Gastrocnemius medialis (tissue), 4 donors: ENCODE measurements at regions not wholly inside any gene's neighbourhood (a gene's known extent, or its start where the extent isn't known, plus 50 kb on each side); places are given as distances from the start of the nearest gene placed in this dataset.

Experiments used
- POLR2A ChIP-seq, 2 donors: fragments of 450-650 bp; IDR thresholded peaks; one replicate each; pipeline ENCODE4 v1.6.1; 2017; ENCODE audit warnings: antibody characterized with exemption in 2 of 2, mild to moderate bottlenecking in 2 of 2, moderate library complexity in 2 of 2
- TF ChIP-seq, protein P1 (sequence below), 5 experiments: fragments of 450-650 bp in 3 of 5; fragments of 200-600 bp in 2 of 5; sonication (generic) in 2 of 5; IDR thresholded peaks in 4 of 5; conservative IDR thresholded peaks in 1 of 5; 1 replicate in 4 of 5; 2 replicates in 1 of 5; pipeline ENCODE4 v1.5.1; 2016 to 2019; ENCODE audit warnings: antibody characterized with exemption in 5 of 5, mild to moderate bottlenecking in 3 of 5, moderate library complexity in 3 of 5

- TF ChIP-seq, protein P1, sequence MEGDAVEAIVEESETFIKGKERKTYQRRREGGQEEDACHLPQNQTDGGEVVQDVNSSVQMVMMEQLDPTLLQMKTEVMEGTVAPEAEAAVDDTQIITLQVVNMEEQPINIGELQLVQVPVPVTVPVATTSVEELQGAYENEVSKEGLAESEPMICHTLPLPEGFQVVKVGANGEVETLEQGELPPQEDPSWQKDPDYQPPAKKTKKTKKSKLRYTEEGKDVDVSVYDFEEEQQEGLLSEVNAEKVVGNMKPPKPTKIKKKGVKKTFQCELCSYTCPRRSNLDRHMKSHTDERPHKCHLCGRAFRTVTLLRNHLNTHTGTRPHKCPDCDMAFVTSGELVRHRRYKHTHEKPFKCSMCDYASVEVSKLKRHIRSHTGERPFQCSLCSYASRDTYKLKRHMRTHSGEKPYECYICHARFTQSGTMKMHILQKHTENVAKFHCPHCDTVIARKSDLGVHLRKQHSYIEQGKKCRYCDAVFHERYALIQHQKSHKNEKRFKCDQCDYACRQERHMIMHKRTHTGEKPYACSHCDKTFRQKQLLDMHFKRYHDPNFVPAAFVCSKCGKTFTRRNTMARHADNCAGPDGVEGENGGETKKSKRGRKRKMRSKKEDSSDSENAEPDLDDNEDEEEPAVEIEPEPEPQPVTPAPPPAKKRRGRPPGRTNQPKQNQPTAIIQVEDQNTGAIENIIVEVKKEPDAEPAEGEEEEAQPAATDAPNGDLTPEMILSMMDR (IDR thresholded peaks at IDR 0.05 in 4 of 5, conservative IDR thresholded peaks at IDR 0.05 in 1 of 5) = no peak
- TF ChIP-seq POLR2A (IDR thresholded peaks at IDR 0.05) = no peak
Measured at GRCh38 chr1:209531006-209531405, 52.5 kb upstream of the CAMK1G start.
